ENCODE measurements at regions not wholly inside any gene's neighbourhood (a gene's known extent, or its start where the extent isn't known, plus 50 kb on each side); places are given as distances from the start of the nearest gene placed in this dataset.

- Histone ChIP-seq H3K79me2 (ENCODE audit: insufficient read depth, low read depth, low read length) (no peaks in the 10 kb centered on the region), H2AFZ (ENCODE audit: low read length) (no peak overlapping the region), H3K9me3 (ENCODE audit: low read length) (no peaks in the 10 kb centered on the region), H3K4me2 (ENCODE audit: low read length) (no peak overlapping the region), H3K9me2 (ENCODE audit: insufficient read depth, low read length) (no peaks in the 10 kb centered on the region), H4K20me1 (ENCODE audit: insufficient read depth, low read length) (no peaks in the 10 kb centered on the region), H3K36me3 (ENCODE audit: insufficient read depth, low read length) (no peaks in the 10 kb centered on the region), H3K4me1 (ENCODE audit: insufficient read depth, low read length, poor library complexity, severe bottlenecking) (no peaks in the 10 kb centered on the region), H3K4me3 (ENCODE audit: low read depth, low read length, poor library complexity, severe bottlenecking) (no peak overlapping the region), H3K27ac (ENCODE audit: low read depth, low read length, poor library complexity, severe bottlenecking) (no peak overlapping the region)
- DNase-seq (ENCODE audit: low spot score) = no peak
- TF ChIP-seq EZH2phosphoT487 (IDR thresholded peaks at IDR 0.05; ENCODE audit: borderline replicate concordance, low read depth, low read length) = no peak
- TF ChIP-seq CTCF (conservative IDR thresholded peaks at IDR 0.05; ENCODE audit: low read length) = no peak
- CTCF ChIA-PET (ENCODE audit: unreplicated experiment) = no interaction called here
- no TSS peak for BruUV-seq (replicated peaks)
- intact Hi-C loops (cut with micrococcal nuclease; ENCODE audit: unreplicated experiment) = no loop called here
- POLR2A ChIA-PET = interaction anchor here (1.0 kb wide), 1 partner anchor 9 kb away, joined by 3 read pairs; no protein-coding TSS in a partner anchor
These were observed 373.4 kb upstream of the CTNND2 start for GRCh38 chr5:12277504-12278192.

- no peak overlapping the region for H2AFZ ChIP-seq (ENCODE audit: low read length)
- TF ChIP-seq EZH2phosphoT487 (IDR thresholded peaks at IDR 0.05; ENCODE audit: borderline replicate concordance, low read depth, low read length) (no peak), CTCF (conservative IDR thresholded peaks at IDR 0.05; ENCODE audit: low read length) (no peak)
- no peaks in the 10 kb centered on the region for H3K9me2 ChIP-seq (ENCODE audit: insufficient read depth, low read length)
- ChIA-PET POLR2A (no interaction called here), CTCF (ENCODE audit: unreplicated experiment) (no interaction called here)
- no peak overlapping the region for H3K4me2 ChIP-seq (ENCODE audit: low read length)
- H3K9me3 ChIP-seq (ENCODE audit: low read length) = no peaks in the 10 kb centered on the region
- no TSS peak for BruUV-seq (replicated peaks)
- no peak for DNase-seq (ENCODE audit: low spot score)
- no peaks in the 10 kb centered on the region for H4K20me1 ChIP-seq (ENCODE audit: insufficient read depth, low read length)
- H3K4me3 ChIP-seq (ENCODE audit: low read depth, low read length, poor library complexity, severe bottlenecking) = no peak overlapping the region
- no peaks in the 10 kb centered on the region for H3K79me2 ChIP-seq (ENCODE audit: insufficient read depth, low read depth, low read length)
- intact Hi-C loops (cut with micrococcal nuclease; ENCODE audit: unreplicated experiment) = no loop called here
- H3K36me3 ChIP-seq (ENCODE audit: insufficient read depth, low read length) = no peaks in the 10 kb centered on the region
- no peaks in the 10 kb centered on the region for H3K4me1 ChIP-seq (ENCODE audit: insufficient read depth, low read length, poor library complexity, severe bottlenecking)
- H3K27ac ChIP-seq (ENCODE audit: low read depth, low read length, poor library complexity, severe bottlenecking) = no peak overlapping the region
These were observed 370.0 kb upstream of the CTNND2 start for GRCh38 chr5:12274236-12274635.

GRCh38 chr5:12272389-12272788, 368.1 kb upstream of the CTNND2 start:
- no peaks in the 10 kb centered on the region for H3K4me1 ChIP-seq (ENCODE audit: insufficient read depth, low read length, poor library complexity, severe bottlenecking)
- no peak for DNase-seq (ENCODE audit: low spot score)
- no peaks in the 10 kb centered on the region for H3K79me2 ChIP-seq (ENCODE audit: insufficient read depth, low read depth, low read length)
- no TSS peak for BruUV-seq (replicated peaks)
- no peaks in the 10 kb centered on the region for H4K20me1 ChIP-seq (ENCODE audit: insufficient read depth, low read length)
- no peaks in the 10 kb centered on the region for H3K9me3 ChIP-seq (ENCODE audit: low read length)
- ChIA-PET CTCF (ENCODE audit: unreplicated experiment) (no interaction called here), POLR2A (no interaction called here)
- H3K4me3 ChIP-seq (ENCODE audit: low read depth, low read length, poor library complexity, severe bottlenecking) = no peak overlapping the region
- H3K4me2 ChIP-seq (ENCODE audit: low read length) = no peak overlapping the region
- no peaks in the 10 kb centered on the region for H3K36me3 ChIP-seq (ENCODE audit: insufficient read depth, low read length)
- TF ChIP-seq CTCF (conservative IDR thresholded peaks at IDR 0.05; ENCODE audit: low read length) = no peak
- no peak for TF ChIP-seq EZH2phosphoT487 (IDR thresholded peaks at IDR 0.05; ENCODE audit: borderline replicate concordance, low read depth, low read length)
- H3K27ac ChIP-seq (ENCODE audit: low read depth, low read length, poor library complexity, severe bottlenecking) = no peak overlapping the region
- intact Hi-C loops (cut with micrococcal nuclease; ENCODE audit: unreplicated experiment) = no loop called here
- H2AFZ ChIP-seq (ENCODE audit: low read length) = no peak overlapping the region
- no peaks in the 10 kb centered on the region for H3K9me2 ChIP-seq (ENCODE audit: insufficient read depth, low read length)
